ENCODE measurements at regions not wholly inside any gene's neighbourhood (a gene's known extent, or its start where the extent isn't known, plus 50 kb on each side); places are given as distances from the start of the nearest gene placed in this dataset.

- DNase-seq: no peak
These were observed 69.3 kb upstream of the BLCAP start for GRCh38 chr20:37596890-37597536.

- DNase-seq: no peak
These were observed 68.5 kb upstream of the BLCAP start for GRCh38 chr20:37596168-37596567.

GRCh38 chr20:37593710-37594109 is 66.0 kb upstream of the BLCAP start:
- no peak for DNase-seq

GRCh38 chr20:37590938-37591490 is 63.3 kb upstream of the BLCAP start:
- DNase-seq: no peak

GRCh38 chr20:37586078-37586477 is 58.4 kb upstream of the BLCAP start:
- no peak for DNase-seq

- DNase-seq: no peak
These were observed 56.6 kb upstream of the BLCAP start for GRCh38 chr20:37584238-37584807.

- DNase-seq: no peak
These were observed 53.6 kb upstream of the BLCAP start for GRCh38 chr20:37581246-37581645.

- DNase-seq: no peak
These were observed 52.4 kb upstream of the BLCAP start for GRCh38 chr20:37580069-37580468.

- DNase-seq: no peak
These were observed 51.4 kb upstream of the BLCAP start for GRCh38 chr20:37579106-37579505.

GRCh38 chr20:37577981-37578380 is 50.3 kb upstream of the BLCAP start:
- DNase-seq: no peak

All from suppressor macrophage treated with lipopolysaccharide for 1 hour (primary cell).